ENCODE measurements at regions not wholly inside any gene's neighbourhood (a gene's known extent, or its start where the extent isn't known, plus 50 kb on each side); places are given as distances from the start of the nearest gene placed in this dataset.

DNA sequence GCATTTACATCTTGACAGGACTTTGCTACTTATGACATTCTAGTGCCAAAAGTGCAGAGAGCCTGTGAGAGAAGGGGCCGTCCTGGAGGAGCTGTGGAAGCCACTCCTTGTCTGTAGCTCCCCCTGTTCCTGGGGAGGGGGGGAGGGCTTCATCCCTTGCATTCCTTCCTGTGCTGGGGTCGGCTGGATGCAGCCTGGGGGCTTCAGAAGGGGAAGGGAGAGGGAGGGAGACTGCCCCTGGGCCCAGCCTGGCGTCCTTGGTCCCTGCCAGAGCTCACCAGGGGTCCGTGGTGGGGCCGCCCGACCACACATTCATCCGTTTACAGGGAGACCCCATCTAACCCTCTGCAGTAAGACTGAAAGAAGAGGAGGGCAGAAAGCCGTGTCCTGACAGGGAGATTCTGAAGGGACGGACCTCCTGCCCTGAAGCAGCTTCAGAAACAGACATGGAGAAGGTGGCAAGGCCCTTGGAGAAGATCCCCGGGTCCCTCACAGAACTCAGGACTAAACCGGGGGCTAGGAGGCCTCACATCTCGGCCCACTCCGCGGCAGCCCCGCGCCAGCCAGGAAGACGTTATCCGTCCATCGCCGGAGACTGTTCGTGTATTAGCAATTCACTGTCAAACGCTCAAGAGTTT lies 258.3 kb upstream of the SALL3 start:
- DNase-seq, result no peak

DNA sequence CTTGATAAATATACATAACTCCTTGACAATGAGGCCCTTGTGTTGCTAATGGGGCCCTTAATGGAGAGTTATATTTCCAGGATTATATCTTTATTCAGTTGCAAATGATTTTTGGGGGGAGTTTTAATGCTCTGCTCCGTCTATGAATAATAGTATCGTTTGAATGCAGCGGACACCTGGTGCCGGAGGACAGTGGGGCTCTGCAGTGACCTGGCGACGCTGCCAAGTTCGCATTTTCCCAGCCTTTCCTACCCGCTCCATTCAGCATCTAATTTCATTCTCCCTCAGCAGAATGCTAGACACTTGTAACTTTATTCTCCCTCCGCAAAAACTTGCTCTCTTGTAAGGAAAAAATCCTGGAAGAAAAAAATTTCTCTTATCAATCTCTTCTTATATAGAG lies 257.6 kb upstream of the SALL3 start:
- no peak for DNase-seq

DNA sequence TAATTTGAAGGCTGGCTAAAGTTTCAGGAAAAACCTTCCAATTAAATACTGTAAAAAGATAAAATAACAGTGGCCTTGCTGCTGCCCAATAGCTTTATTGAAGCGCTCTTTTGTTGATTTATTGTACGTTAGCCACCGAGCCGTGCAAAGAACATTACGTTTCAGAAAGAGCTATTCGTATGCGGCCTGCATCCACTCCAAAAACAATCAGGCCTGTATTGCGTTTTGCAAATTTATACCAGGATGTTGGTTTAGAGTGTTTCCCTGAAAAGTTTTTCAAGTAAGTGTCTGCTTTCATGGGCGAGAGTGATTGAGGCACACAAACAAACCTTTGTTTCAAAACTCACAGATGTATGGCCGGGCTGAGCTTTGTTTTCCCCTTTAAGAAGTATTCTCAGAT lies 257.2 kb upstream of the SALL3 start:
- DNase-seq, result no peak

DNA sequence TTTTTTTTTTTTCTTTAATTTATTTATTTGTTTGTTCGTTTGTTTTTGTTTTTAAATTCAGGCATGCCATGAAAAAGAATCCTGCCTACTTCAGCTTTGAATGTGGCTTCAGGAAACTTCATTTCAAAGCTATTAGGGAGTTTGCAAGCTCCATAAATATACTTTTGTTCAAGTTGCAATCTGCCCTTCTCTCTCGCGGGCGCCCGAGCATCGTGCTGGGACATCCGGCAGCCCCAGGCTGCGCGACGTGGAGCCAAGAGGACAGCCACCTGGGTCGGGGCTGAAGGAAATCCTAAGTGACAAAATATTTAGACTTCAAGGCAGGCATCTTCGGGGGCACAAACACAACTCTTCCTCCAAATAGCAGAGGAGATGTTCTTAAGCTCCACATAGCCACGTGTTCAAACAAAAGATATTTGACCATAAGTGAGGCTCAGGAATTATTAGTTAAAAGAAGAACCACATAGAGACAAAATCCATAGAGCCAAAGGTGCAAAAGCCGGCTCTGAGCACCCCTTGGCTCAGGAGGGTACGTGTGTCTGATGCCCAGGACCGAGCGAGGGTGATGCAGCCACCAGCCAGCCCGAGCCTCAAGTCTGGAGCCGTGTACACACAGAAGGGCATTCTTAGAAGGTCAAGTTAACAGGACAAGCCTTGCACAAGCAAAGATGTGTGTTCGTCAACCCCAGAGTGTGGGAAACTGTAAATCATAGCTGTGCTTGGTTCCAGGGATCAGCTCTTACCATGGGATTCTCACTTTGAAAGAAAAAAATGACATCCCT lies 256.5 kb upstream of the SALL3 start:
- DNase-seq, result no peak

DNA sequence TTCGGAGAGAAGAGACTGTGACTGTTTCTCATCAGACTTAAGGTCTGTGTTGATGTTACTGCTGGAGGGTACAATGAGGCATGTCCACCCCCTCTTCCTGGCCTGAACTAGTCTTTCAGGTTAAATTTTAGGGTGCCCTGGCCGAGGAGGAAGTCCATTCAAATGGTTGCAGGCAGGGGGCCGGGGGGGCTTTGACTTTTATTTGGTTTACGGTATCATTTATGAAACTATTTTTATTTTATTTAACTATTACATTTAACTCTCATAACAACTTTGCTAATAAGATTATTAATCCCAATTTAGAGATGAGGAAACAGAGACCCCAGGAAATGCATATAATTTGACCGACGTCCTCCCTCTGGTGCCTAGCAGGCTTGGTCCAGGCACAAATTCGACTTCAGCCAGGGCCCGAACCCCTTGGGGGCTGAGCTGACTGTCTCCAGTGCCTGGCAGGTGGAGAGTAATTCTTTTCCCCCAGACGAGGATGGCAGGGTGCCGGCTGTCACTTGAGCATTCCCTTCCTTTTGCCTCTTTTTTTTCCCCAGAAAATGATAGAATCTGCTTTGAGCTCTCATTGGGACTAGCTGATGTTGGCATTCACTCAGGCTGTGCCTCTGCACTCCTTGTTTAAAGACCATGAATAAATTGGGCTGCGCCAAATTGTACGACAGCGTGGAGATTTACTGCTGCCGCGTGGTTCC lies 255.3 kb upstream of the SALL3 start:
- DNase-seq, result no peak

DNA sequence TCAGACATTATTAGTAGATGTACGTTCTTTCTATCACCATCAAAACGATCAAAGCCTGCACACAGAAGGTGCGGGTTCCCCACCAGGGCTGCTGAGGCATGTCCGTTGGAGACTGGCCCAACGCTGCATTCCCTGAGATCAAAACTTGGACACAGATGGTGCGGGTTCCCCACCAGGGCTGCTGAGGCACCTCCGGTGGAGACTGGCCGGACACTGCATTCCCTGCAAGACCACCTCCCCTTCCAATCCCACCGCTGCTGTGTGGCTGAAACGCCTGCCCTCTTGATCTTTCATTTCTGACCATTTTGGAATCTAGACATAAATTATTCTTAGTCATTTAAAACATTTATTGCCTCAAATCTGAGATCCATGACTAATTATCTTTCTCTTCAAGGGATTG lies 254.2 kb upstream of the SALL3 start:
- DNase-seq, result no peak

DNA sequence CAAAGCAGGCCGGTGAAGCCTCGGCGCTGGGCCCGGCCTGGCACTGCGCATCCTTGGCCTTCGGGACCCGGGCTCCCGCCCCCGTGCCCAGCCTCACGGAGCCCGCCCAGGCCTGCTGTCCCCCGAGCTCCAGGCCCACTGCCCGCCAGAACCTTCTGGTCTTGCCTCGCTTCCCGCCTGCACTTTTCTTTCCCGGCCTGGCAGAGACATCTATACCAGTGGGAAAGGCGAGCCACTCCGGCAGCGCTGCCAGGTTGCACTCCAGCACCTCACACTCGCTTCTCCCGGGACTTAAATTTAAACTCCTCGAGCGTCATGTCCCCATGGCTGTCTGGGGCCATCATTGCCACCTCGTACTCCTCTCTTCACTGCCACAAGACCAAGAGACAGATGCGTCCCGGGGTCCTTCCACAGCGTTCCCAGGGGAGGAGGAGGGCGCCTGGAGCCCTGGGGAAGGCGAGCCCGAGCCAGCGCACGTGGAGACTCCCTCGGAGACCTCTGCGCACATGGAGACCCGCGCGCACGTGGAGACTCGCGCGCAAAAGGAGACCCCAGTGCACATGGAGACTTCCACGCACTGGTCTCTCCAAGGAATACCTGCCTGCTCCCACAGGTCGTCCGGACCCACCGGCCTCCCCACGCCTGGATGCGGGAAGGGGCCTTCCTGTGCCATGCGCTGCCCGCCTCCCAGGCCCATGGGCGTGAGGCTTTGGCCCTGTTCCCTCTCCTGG lies 253.1 kb upstream of the SALL3 start:
- DNase-seq, result no peak

DNA sequence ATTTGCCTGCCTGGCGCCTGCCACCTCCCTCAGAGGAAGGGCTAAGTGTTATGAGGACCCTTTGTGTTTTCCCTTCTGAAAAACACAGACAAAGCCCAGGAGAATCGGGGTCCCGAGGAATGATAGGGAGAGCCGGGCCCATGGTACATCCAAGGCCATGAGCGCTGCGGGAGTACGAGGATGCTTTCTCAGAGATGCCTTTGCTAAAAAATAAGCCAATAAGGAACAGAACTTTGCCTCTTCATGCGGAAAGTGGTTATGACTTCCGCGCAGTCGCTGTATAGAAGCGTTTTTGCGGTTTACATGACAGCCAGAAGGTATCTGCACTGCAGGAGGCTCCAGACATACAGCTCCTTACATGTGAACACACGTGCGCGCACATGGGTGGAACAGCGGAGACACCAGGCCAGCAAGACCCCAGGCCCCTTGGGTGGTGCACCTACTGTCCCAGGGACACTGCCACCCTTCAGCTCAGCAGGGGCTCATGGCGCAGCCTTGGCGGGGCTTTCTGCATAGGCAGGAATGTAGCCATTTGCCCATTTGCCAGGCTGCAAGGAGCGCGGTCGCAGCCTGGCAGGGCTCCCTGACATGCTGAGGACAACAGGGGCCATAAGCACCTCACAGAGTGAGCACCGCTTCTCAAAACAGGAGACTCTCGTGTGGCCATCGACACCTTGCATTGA lies 252.4 kb upstream of the SALL3 start:
- no peak for DNase-seq

DNA sequence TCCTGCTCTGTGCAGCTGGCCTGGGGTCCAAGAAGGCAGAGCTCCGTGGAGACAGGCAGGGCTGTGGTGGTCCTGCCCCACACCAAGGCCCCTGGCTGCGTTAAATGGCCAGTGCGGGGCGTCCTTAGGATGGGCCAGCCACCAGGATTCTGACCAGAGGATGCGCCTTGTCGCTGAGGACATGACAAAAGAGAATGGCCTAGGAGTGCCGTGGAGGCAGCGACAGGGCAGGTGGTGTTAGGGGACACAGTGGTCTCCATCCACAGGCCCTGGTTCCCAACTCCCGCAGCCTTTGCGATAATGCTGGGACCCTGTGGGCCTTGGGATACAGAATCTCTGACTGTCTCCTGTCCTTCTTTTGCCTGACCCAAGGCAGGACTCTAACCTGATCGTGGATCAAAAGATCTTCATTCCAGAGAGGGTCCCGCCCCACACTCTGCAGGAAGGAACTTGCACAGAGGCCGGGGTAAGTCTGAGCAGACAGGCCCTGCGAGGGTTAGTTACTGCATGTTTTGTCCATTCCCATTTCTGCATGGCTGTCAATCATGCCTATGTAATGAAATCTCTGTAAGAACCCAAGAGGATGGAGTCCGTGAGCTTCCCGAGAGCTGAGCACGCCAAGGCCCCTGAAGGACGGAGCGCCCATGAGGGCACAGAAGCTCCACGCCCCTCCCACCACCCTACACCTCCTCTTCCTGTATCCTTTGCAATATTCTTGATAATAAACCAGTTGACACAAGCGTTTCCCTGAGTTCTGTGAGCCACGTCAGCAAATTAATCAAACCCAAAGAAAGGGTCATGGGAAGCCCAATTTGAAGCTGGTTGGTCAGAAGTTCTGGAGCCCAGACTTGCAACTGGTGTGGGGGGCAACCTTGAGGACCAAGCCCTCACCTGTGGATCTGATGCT lies 251.5 kb upstream of the SALL3 start:
- no peak for DNase-seq

DNA sequence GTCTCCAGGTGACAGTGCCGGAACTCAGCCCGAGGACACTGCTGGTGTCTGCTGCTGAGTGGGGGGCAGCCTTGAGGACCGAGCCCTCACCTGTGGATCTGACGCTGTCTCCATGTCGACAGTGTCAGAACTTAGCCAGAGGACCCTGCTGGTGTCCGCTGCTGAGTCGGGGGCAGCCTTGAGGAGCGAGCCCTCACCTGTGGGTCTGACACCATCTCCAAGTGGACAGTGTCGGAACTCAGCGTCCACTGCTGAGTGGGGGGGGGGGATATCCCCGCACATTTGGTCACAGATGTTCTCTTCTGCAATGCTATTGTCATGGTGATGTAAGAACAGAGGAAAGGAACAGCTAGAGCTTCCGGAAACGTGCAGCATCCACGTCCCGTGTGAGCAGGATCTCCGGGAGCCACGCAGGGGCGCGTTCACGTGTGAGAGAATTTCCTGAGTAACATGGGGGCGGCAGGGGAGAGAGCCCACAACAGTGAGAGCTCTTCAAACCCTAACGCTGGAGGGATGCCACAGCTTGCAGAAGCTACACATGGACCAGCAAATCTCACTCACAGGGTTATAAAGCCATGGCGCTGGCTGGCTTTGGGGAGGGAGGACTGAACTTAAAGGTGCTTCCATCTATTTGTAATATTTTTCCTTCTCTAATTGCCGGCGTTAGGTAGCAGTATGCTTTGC lies 250.7 kb upstream of the SALL3 start:
- no peak for DNase-seq

DNA sequence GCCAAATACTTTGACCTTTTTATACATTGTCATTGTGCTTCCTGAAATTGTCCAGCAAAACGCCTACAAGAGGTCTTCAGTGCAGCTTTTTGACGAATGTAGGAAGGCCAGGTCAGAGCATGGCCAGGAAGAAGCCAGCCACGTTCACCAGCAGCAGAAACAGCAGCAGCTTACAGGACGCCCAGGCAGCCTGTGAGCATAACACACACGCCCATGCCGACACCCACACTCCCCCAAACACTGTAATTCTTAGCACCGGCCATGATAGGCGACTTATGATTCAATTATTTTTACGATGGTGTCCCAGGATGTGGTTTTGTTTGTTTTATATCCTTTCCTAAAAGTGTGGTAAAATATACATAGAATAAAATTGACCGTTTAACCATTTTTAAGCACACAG lies 249.1 kb upstream of the SALL3 start:
- DNase-seq, result no peak

DNA sequence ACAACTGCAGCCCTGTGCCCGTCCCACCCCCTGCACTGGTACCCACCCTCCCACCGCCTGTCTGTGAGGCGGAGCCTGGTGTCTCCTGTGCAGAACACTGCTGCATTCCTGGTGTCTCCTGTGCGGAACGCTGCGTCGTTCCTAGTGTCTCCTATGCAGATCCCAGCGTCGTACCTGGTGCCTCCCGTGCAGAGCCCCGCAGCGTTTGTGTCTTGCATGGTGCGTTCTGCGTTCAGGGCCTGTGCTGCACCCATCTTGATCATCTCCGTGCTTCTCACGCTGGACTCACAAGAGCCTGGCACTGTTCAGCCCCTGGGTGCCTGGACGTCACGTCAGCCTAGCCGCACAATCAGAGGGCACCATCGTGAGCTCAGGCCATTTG lies 248.6 kb upstream of the SALL3 start:
- DNase-seq, result no peak

DNA sequence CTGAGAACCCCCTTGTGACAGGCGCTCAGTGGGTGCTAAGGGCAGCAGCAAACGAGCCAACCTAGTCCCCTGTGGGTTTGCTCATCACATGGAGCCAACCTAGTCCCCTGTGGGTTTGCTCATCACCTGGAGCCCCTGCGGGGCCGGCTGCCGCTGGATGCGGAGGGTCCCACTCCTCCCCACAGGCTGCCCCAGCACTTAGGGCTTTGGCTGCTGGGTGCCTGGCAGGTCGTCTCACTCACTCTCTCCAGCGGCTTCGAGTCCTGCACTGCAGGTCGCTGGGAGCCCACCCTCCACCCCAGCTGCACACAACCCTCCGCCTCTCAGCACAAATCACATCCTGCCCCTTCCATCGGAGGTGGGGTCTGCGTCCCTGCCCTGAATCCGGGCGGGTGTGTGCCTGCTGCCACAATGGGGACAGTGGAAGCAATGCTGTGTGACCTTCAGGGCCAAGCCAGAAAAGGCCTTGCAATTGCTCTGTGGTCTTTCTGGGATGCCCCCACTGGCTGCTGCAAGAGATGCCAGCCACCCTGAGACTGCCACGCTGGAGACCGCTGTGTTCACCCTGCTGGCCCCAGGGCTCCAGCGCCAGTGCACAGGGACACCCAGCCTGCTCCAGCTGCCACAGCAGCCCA lies 248.1 kb upstream of the SALL3 start:
- no peak for DNase-seq

DNA sequence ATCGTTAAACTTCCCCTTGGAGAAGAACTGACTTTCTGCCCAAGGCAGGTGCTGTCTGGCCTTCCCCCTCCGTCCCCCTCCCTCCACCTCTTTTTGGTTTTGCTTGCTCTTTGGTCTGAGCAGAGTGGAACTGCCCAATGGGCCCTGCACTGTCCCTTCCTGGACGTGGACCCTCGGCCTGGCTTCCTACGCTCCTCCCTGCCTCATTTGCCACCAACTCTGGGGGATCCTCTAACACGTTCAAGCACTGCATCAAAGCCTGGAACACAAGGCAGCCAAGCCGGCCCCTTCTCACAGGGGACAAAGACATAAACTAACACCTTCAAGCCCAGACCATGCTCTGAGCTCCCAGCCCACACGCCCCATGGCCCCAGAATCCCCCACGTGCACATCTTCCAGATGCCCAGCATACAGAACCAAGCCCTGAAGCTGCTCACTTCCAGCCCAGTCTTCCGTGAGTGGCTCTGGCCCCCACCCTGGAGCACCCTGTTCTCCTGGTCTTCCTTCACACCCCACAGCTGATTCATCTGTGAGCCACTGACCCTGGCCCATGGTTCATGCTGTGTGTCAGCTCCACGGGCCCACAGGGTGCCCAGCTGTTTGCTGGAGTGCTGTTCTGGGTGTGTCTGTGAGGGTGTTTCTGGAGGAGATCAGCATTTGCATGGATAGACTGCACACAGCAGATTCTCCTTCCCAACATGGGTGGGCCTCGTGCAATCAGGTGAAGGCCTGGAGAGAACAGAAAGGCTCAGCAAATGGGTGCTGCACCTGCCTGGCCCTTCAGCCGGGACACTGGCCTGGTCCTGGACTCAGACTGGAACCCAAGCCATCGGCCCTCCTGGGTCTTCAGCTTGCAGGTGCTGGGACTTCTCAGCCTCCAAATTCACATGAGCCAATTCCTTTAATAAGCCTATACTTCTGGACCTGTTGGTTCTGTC lies 247.1 kb upstream of the SALL3 start:
- no peak for DNase-seq

DNA sequence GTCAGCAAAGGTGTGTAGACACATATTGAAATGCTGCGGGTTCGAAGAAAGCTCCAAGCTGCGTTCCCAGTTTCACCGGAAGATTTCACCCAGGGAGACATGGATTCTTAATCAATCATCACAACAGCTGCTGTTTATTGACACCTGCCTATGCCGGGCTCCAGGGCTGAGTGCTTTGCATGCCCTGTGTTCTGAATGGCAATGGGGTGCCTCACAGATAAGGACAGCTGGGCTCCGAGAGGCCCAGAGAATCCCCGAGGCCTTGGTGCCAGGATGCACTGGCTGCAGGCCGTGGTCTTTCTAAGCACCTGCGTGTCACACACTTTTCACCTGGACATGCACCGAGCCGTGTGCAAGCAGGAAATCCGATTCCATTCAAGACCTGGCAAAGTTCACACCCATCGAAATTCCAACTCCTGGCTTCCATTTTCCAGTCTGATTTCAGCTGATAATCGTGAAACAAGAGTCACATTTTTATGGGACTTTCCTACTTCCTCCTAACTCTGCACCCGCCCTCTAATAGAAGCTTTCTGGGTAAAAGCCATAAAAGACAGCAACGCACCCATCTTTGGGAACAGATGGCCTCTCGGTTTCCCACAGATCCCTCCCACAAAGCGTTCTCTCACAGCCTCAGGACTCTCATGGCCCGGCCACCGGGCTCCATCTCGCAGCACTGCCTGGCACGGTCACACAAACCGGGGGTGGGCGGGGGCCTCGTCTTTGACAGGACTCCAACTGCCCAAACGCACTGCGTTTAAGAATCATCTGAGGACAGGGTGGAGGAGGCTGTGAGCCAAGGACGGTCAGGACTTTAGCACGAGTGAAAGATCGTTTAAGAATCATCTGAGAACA lies 245.6 kb upstream of the SALL3 start:
- DNase-seq, result no peak

DNA sequence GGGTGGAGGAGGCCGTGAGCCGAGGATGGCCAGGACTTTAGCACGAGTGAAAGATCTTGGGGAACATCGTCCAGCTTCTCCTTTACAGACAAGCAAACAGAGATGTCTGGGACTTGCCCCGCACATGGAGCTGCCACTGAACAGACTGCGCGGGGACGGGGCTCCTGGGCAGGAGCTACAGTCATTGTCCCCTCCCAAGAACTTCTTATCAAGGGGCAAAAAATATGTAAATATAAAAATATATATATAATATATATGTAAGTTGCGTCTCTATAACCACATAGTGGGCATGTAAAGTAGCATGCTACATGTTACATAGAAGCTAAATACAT lies 245.0 kb upstream of the SALL3 start:
- DNase-seq, result no peak

DNA sequence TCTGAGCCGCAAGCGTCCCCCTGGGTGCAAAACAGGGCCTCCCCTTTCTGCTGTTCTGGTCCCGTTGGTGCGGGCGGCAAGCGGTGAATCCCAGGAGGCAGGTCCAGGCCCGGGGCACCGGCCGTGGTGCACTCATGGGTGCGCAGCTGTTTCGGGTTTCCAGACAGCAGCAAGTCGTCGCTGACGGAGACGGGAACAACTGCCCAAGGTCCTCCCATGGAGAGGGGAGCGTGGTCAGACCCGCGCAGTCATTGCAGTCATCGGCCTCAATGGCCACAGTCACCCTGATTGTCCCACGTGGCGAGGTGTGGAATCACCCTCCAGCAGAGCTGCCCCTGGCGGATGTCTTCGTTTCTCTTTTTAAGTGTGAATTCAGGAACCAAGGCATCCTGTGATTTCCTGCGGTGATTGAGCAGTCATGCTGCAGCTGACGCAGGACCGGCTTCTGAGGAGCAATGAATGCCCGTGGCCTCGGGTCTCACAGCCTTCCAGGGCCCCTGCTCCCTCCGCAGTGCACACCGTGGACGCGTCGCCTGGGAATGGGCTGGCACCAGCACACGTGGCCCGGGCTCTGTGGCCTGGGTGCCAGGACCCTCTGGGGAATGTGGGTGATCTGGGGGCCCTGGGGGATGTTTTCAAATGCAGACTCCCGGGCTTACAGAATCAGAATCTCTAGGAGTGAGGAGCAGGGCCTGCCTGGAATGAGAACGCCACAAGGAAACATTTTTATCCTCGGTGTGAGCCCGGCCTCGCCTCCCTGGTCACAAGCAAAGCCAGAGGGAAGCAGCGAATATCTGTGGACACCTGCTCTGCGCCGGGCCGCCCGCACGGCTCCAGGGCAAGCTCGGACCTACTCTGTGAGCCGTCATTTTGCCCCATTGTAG lies 244.2 kb upstream of the SALL3 start:
- DNase-seq, result no peak
